GM21717 (cell line): ENCODE measurements at regions not wholly inside any gene's neighbourhood (a gene's known extent, or its start where the extent isn't known, plus 50 kb on each side); places are given as distances from the start of the nearest gene placed in this dataset.

Source experiments
- ATAC-seq: cut with Tn5 transposase; IDR thresholded peaks from one replicate; pipeline ENCODE4 v1.9.1; 2021; ENCODE audit warnings: mild to moderate bottlenecking, moderate library complexity; ENCODE audit not compliant: unreplicated experiment

- ATAC-seq = no peak
These were observed 451.1 kb upstream of the RGS6 start for GRCh38 chr14:71481021-71481654.

GRCh38 chr14:71482671-71483070 lies 449.6 kb upstream of the RGS6 start:
- ATAC-seq = no peak

DNA sequence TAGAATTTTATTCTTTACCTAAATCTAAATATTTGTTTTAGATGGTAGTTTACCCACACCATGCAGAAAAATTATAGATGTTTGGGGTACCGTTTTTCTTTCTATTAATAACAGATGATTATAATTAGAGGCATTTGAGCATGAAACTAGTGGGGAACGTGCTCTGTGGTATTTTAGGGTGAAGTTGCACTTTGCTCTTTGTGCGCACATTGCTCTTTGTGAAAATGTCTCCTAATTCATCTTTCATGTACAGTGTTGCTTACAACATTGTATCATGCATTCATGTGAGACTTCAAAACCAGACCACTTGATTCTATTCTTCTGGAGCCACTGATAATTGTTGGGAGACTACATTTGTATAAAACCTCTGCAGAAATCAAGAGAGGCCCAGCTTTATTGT lies 449.1 kb upstream of the RGS6 start:
- ATAC-seq = no peak

- ATAC-seq = no peak
These were observed 446.4 kb upstream of the RGS6 start for GRCh38 chr14:71485833-71486232.

DNA sequence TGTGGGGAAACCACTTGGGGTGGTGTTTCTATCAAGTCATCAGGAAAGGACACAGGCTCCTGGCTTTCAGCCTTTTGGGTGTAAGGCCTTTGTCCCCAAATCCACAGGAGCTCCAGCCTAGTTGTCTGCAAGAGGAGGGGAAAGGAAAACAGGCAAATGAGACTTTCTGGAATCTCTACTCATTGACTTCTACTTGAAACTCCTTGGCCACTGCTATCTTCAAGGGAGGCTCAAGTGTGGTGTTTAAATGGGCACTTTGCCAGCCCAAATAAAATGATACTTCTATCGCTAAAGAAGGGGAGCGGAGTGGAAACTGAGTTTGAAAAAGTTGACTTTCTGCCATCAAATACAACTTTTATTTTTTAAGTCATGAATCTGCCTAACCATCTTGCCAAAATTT lies 445.9 kb upstream of the RGS6 start:
- ATAC-seq = no peak

GRCh38 chr14:71487449-71487848 lies 444.8 kb upstream of the RGS6 start:
- ATAC-seq = no peak

GRCh38 chr14:71487941-71488340 lies 444.3 kb upstream of the RGS6 start:
- ATAC-seq = no peak

DNA sequence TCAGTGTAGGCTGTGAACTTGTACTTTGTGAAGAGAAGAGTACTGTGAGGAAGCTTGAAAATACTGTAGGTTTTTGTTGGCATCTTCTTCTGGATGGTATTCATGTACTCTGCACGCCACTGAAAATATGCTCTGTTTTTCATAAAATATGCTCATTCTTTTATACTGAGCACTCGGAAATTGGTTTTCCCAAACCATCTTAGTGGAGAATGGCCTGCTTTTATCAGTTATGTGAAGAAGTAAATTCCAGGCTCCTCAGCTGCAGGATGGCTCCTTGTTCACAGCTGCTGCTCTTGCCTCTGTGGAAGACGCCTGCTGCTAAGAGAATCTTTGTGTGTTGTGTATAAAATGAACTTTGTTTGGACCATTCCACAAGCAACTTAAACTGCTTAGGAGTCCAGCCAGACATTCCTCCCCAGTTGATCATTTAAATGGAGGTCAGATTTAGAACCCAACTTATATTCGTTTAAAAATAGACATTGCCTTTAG lies 443.5 kb upstream of the RGS6 start:
- no peak for ATAC-seq

GRCh38 chr14:71489742-71490141 lies 442.5 kb upstream of the RGS6 start:
- ATAC-seq = no peak

DNA sequence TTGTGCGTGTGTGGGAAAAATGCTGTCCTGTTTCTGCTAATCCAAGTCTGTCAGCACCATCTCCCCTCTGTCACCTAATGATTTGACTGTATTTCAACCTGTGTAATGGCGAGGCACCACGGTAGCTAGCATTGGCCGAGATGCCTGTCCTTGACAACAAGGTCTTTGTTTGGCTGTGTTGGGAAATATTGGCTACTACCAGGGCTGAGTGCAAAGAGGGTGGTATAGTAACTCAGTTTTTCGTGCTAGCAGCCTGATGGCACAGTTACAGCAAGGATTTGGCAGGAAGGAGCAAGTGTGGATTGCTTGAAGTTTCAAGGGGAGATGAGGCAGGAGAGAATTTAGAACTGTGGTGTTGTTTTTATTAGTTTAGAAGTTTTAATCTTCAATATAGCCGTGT lies 440.3 kb upstream of the RGS6 start:
- no peak for ATAC-seq

GRCh38 chr14:71492346-71492745 lies 439.9 kb upstream of the RGS6 start:
- ATAC-seq = no peak

DNA sequence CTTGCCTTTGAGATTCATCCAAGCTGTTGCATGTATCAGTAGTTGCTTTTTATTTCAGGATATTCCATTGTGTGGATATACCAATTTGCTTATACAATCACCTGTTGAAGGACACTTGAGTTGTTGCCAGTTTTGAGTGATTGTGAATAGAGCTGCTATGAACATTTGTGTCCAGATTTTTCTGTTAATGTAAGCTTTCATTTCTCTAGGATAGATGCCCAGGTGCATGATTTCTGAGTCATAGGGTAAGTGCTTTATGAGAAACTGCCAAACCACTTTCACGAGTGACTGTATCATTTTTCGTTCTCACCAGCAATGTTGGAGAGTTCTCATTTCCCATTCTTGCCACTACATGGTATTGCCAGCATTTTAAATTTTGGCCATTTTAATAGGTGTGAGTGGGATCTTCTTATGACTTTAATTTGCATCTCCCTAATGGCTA lies 434.6 kb upstream of the RGS6 start:
- peak; percentile 81 for ATAC-seq

DNA sequence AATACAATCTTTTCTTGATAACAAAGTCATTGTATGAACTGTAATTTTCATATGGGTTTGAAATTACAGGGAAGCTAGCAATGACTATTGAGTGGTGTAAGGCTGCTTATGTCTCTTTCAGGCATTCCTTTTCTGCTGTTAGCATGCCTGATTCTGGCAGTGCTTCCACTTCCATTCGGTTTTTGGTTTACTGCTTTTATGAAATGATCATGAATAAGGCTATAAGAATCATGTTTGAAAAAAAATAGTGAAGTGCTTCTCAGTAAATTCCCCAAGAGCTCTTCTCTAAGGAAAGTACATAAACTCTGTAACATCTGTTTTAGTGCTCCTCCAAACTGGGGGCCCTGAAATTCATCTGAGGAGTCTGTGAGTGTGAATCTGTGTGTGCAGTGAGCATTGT lies 434.0 kb upstream of the RGS6 start:
- ATAC-seq = peak; percentile 20

DNA sequence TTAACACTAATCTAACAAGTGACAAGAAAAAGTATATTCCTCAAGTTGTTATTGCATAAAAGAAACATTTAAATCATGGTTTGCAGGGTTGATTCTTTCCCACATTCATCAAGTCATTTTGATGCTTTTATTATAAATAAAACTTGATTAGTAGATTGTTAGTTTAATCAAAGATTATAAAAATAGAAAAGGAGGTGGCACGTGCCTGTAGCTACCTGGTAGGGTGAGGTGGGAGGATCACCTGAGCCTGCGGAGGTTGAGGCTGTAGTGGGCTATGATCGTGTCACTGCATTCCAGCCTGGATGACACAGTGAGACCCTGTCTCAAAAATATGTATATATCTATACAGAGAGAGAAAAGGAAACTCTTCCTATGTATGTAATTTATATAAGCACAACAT lies 433.2 kb upstream of the RGS6 start:
- ATAC-seq = no peak

DNA sequence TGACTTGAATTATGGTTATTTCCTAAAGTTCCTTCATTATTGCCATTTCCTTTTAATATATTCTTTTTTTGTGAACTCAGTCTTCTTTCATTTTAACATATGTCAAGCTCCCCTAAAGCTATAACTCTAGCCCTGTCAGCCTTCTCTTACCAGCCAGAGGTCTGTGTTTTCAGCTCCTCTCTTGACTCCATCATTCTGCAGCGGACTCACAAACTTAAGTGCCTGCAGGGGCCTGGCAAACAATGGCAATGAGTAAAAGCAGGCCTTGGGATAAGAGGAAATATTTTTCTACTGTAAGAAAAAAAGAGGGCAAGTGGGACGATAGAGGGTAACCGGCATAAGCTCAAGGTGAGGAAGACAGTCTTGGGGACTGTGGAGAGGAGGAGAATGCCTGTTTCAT lies 424.5 kb upstream of the RGS6 start:
- no peak for ATAC-seq

DNA sequence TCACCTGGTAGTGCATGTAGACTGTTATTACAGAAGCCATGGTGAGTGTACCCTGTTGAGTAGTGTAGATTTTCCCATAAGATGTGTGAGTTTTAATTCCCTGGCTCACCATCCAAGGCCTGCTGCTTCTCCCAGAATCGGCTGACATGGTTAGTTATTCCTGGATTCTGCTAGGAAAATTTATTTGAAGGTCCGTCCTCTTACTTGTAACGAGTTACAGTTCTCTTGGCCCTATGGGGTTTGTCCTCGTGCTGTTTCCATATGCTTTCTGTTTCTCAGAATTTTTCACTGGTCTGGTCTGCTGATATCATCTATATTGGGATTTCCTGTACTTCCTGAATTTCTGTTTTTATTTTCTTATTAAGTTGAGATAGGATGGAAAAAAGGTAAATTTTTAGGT lies 423.3 kb upstream of the RGS6 start:
- no peak for ATAC-seq

DNA sequence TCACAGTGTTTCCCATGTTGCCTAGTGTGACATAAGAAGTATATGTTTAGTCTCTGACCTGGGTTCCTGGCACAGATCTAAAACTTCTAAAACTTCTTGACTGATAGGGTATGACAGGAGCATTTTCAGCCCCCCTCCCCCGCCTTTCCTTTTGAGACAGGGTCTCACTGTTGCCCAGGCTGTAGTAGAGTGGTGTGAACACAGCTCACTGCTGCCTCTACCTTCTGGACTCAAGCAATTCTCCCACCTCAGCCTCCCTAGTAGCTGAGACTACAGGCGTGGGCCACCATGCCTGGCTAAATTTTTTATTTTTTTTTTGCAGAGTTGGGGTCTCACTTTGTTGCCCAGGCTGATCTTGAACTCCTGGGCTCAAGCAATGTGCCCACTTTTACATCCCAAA lies 421.1 kb upstream of the RGS6 start:
- ATAC-seq = no peak

DNA sequence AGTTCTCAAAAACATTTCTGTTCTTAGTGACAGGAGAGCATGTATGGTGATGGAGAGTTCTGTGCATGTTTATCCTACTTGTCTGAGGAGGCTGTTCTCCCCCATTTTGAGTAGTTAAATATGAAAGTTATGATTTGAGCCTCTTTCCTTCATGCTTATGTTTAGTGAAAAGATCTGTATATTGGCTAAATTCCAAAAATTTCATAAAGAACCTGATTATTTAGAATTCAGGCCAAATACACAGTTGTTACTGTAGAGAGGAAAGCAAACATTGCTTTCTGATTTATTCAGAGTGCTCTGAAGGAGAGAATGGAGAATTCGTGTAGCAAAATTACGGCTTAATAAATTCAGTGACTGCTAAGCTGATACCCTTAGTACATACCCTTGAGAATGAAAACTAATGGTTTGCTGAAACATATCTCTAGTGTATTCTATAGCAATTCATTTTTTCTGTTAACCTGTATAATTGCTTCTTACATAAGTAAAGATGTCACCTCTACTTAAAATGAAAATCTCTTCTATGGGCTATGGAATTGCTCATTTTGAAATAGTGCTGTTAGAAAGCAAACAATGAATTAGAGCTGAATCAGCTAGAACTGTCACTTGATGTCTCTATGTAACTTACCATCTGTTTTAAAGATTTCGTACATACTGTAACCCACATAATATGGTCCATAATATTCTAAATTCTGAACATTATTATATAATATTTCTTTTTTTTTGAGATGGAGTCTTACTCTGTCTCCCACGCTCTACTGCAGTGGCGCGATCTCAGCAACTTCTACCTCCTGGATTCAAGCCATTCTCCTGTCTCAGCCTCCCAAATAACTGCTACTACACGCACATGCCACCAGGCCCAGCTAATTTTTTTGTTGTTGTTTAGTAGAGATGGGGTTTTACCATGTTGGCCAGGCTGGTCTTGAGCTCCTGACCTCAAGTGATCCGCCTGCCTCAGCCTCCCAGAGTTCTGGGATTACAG lies 417.0 kb upstream of the RGS6 start:
- ATAC-seq = no peak

GRCh38 chr14:71521238-71522135 lies 410.7 kb upstream of the RGS6 start:
- ATAC-seq = no peak

- peak; percentile 80 for ATAC-seq
These were observed 408.5 kb upstream of the RGS6 start for GRCh38 chr14:71523630-71524319.
